H54 (cell line): ENCODE measurements at regions not wholly inside any gene's neighbourhood (a gene's known extent, or its start where the extent isn't known, plus 50 kb on each side); places are given as distances from the start of the nearest gene placed in this dataset.

Experiments used
- DNase-seq: peaks from one replicate; pipeline ENCODE4 v3.0.0; 2011; ENCODE audit warnings: low spot score, mixed read lengths; ENCODE audit not compliant: insufficient read length
- FAIRE-seq: peaks from 3 replicates; lab custom pipeline; 2011; peaks lifted over from hg19 to GRCh38; lab: Jason Lieb, UNC
- POLR2A ChIP-seq: IDR thresholded peaks from 2 replicates; pipeline ENCODE4 v1.6.1; 2011; ENCODE audit warnings: low read depth, mild to moderate bottlenecking, low read length

DNA sequence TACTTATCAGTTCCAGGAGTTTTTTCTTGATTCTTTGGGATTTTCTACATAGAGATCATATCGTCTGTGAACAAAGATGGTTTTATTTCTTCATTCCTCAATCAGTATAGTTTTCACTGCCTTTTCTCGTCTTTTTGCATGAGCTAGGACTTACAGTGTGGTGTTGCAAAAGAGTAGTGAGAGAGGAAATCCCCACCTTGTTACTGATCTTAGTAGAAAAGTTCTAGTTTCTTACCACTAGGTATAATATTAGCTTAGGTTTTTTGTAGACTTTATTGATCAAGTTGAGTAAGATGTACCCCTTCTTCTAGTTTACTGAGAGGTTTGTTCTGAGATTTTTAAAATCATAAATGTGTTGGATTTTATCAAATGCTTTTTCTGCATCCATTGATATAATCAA is 123.3 kb downstream of the TMEM26 start:
- FAIRE-seq: no peak
- no peak for DNase-seq
- no peak for TF ChIP-seq POLR2A

DNA sequence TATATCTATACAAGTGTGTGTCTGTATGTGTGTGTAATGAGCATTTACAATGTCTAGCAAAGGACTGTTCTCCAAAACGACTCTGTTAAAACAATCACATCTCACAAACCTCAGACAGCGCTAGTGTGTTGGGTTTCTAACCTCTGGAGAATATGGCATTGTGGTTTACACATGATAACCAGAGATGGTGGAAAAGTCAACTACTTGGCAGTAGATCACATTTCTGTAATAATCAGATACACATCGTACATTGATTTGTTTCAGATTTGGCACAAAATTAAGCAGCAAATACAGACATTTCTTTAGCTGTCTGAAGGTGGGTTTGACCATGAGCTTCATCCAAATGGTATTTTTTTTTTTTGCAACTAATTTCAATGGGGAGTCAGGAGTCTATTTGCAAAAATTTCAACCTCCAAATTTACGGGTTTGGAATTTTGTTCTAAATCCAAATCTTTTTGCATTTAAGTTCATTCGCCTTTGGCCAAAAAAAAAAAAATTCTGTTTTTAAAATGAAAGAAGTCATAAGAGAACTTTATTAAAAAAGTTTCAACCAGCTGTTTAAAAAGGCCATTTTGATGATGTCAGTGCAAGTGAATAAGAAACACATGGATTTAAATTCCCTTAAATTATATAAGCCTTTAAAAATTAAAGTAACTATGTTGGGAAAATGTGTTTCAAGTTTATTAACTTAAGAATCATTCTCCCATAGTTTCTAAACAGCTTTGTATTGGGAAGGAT is 127.8 kb downstream of the TMEM26 start:
- FAIRE-seq: no peak
- no peak for TF ChIP-seq POLR2A
- DNase-seq: no peak

DNA sequence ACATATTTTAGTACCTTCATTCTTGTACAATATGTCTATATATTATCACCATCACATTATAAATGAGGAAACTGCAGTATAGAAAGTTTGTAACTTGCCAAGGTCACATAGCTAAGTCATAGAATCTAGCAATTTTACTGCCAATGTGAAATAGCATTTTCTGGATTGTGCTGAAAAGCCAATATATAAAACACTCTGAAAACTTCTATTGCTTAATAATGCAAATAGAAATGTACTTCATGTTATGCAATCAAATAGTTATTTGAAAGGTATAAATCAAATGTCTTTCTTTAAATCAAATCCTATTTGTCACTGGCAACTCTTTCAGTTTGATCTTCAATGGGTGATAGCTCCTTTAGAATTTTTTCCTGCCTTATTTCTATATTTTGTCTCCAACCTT is 129.5 kb downstream of the TMEM26 start:
- DNase-seq (no peak), FAIRE-seq (no peak)
- no peak for TF ChIP-seq POLR2A

DNA sequence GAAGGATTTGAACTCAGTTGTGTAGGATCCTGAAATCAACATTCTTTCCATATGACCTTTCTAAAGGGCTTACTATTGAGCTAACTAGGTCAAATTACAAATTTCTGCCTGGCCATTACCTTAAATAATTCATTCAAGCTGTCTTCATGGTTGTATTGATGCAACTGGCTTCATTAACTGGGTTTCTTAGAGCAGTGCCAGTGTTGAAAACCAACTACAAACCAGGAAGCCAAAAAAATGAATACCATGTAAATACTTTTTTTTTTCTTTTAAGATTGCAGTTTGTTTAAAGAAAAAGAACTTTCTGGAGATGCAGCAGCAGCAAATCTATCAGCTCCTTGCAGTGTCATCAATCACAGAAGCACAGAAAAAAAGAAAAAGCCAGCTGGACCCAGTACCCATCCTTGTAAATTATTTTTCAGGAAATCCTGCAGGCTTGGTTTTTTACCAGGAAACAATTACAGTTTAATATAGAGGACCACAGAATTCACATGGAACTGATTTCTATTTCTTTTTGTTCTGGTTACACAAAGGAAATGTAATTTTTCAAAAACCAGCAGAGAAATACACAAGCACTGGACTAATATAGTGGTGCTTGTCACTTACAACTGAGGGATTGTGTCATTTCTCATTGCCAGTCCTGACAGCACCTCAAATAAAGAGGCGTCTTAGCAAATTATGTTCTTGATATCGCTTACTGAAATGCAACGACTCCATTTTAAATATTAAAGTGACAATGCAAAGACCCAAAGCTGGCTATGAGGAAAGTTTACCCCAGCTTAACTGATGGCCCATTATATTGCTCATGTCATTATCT is 131.9 kb downstream of the TMEM26 start:
- no peak for TF ChIP-seq POLR2A
- peak; percentile 30 for FAIRE-seq
- DNase-seq: no peak

DNA sequence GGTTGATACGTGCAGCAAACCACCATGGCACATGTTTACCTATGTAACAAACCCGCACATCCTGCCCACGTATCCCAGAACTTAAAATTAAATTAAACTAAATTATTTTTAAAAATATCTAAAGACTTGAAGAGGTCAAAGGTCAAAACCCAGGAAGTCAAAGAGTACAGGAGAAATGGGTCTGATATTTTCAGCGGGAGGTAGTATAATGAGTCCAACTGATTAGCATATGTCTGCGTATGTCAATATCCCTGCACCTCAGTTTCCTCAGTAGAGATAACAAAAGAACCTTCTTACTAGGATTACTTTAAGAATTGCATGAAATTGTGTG is 133.0 kb downstream of the TMEM26 start:
- no peak for TF ChIP-seq POLR2A
- no peak for FAIRE-seq
- DNase-seq: no peak

DNA sequence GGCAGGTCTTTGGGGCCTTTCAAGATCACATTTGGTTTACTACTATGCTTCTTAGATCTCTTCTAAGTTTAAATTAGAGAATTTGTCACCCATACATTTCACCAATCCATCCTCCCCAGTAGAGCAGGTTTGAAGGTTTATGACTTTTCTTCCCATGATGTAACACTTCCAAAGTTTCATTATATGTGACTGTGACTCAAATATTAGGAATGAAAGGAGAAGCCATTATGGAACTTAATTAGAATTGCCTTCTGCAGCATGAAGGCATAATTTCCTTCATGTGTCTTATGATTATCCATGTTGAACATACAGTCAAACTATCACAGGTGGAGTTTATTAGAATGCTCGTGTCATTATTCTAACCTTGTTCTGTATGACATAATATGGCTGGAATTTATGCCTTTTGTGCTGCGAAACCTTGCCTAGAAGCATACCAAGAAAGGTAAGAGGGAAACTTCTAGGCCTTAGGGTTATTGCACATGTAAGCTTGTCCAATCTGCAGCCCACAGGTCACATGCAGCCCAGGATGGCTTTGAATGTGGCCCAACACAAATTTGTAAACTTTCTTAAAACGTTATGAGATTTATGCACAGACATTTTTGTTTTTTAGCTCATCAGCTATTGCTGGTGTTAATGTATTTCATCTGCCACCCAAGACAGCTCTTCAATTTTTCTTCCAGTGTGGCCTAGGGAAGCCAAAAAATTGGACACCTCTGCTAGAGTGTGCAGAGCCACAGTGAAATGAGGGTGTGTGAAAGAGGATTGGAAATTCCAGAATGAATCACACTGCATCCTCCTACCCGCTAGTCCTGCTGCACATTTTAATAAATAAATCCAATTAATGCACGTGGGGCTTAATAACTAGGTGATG is 133.6 kb downstream of the TMEM26 start:
- no peak for TF ChIP-seq POLR2A
- DNase-seq (no peak), FAIRE-seq (no peak)

DNA sequence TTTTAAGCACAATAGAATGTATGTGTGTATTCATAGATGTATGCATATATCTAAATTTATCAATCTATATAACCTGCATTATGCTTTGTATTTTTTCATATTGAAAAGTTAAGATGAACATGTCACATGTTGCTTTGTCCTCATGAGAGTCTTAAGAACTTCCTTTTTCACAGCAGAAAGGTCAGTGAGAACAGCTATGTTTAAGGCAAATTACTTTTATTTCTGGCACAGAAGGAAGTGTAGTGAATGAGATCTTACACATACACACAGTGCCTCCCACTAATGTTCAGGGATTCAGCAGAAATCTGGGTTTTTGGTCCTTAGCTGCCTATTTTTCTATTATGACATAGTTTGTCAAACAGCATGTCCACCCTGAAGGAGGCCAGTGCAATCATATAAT is 134.8 kb downstream of the TMEM26 start:
- DNase-seq (no peak), FAIRE-seq (no peak)
- no peak for TF ChIP-seq POLR2A

DNA sequence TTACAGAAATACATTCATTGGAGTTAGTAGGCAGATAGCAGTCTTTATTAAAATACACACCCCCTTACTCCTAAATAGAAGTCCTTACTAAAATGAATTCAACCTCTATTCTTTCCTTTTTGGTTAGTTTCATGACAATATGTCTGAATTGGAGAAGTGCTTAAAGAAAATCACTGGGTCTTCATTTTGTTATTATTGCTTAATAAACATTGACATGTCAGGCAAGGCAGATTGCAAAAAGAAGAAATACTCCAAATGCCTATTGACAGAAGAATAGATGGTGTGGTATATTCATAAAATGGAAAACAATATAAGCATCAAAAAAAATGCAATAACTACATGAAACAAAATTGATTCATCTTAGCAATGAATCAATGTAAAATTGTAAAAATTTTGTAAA is 135.5 kb downstream of the TMEM26 start:
- no peak for FAIRE-seq
- no peak for DNase-seq
- no peak for TF ChIP-seq POLR2A

DNA sequence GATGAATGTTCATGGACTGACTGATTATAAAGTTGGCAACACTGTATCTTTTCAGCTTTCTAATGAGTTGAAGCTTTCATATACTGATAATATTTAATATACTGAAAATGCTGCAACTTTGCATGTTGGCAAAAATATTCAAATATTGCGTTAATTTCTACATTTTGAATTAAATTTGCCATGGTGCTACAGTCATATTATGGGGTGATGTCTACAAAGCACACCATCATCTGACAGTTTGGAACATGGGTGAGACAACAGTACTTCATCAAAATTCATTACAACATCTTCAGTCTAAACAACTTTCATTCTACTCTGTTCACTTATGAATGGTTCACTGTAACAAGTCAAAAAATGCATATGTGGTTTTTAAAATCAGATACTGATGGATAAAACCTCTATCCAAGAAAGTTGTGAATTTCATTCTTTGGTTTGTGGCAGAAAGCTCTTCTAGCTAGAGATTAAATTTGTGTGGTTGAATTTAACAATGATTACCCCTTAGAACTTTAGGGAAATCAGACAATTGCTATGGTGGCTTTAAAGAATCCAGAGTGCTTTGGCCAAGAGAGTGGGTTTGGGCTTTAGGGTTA is 136.4 kb downstream of the TMEM26 start:
- no peak for TF ChIP-seq POLR2A

DNA sequence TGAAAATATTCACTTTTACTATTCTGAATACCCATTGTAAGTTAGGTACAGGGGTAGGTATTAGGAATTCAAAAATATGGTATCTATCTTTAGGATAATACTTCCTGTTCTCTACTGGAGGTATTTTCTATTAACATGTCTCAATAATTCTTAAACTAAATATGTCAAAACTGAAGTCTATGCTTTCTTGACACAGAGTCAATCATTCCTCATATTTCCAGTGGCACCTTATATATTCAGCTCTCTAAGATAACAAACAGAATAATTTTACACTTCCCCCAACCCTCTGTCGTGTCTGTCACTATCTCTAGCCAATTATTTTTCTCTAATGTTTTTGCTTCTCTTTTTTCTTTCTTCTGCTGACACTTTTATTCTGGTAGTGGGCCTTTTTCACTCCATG is 138.9 kb downstream of the TMEM26 start:
- no peak for FAIRE-seq
- DNase-seq: no peak
- TF ChIP-seq POLR2A: no peak

More for the DNA sequence above, 136.4 kb downstream of the TMEM26 start:
- DNase-seq (no peak), FAIRE-seq (no peak)

DNA sequence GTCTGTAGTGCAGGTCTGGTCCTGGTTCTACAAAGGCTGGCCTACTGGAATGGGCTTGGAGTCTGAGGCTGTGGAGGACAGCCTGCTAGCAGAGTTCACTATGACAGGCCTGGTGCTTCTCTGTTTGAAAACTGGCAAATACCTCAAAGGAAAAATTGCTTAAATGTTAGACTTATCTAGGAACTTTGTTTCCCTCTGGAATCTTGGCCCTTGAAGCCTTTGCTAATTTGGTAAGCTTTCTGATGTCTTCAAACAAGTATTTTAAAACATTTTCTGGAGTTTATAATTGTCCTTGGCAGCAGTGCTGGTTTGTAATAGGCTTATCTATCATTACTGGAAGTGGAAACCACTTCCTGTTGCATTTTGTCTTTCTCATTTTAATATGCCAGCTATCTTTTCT is 139.7 kb downstream of the TMEM26 start:
- DNase-seq (no peak), FAIRE-seq (no peak)
- TF ChIP-seq POLR2A: no peak

DNA sequence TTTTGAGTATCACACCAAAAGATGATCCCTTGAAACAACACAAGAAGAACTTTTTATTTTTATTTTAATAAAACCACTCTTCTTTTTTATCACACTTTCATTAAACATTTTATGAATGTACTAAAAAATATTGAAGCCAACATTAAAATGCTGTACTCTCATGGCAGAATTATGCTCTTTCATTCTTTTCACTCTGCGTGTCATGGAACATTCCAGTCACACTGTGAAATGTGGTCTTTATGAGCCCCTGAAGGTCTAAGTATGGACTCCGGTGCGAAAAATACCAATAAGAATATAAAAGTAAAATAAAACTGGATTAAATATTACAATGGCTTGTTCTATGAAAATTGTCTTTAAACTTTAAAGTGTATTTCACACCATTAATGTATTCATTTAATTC is 148.4 kb downstream of the TMEM26 start:
- DNase-seq (no peak), FAIRE-seq (no peak)
- TF ChIP-seq POLR2A: no peak

DNA sequence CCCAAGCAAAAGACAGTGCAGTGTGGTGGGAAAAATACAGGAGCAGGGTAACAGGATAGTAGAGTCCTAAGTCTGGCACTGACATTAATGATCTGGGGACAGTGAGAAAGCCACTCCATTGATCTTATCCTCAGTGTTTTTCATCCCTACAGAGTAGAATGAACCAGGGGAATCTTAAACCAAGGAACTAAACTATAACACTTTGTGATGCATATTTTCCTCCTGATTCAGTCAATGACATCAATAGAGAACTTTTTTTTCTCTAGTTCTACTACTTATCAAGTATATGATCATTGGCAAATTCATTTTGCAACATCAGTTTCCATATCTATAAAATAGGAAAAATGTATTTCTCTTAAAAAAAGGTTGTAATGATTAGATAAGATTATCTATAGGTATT is 151.1 kb downstream of the TMEM26 start:
- DNase-seq: no peak
- TF ChIP-seq POLR2A: no peak
- FAIRE-seq: no peak

DNA sequence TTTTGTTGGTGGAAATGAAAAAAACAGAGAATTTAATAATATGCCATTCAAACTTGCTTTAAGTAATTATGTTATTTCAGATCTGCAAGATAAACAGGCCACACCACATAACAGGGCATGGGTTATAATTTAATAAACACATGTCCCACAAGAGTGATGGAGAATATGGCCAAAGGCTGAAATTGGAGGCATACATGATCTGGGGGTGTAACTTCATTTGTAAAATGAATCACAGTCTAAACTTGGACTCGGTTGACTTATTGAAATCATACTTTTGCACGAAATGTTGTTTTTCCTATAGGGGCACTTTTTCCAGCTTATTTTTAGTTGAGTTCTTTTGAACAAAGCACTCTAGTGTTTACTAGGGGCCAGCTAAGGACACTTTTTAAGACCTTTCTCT is 151.6 kb downstream of the TMEM26 start:
- TF ChIP-seq POLR2A: no peak
- no peak for DNase-seq
- no peak for FAIRE-seq
